ENCODE measurements at regions not wholly inside any gene's neighbourhood (a gene's known extent, or its start where the extent isn't known, plus 50 kb on each side); places are given as distances from the start of the nearest gene placed in this dataset.
"Not testable (repeated sequence)": the region's sequence is repeated elsewhere in the genome, so short reads cannot be mapped to it uniquely, and the experiment has no call there.

GRCh38 chr9:38153152-38153909 lies 84.3 kb upstream of the SHB start:
- DNase-seq, result no peak

GRCh38 chr9:38149647-38150046 lies 80.6 kb upstream of the SHB start:
- no peak for DNase-seq

GRCh38 chr9:38146844-38147243 lies 77.8 kb upstream of the SHB start:
- no peak for DNase-seq

- no peak for DNase-seq
Observed at GRCh38 chr9:38145526-38146053, 76.6 kb upstream of the SHB start.

GRCh38 chr9:38144421-38144820 lies 75.4 kb upstream of the SHB start:
- DNase-seq, result no peak

GRCh38 chr9:38141746-38142591 lies 72.9 kb upstream of the SHB start:
- DNase-seq, result no peak

GRCh38 chr9:38138276-38138675 lies 69.2 kb upstream of the SHB start:
- no peak for DNase-seq

- no peak for DNase-seq
Observed at GRCh38 chr9:38137342-38137741, 68.3 kb upstream of the SHB start.

- DNase-seq, result no peak
Observed at GRCh38 chr9:38136386-38136785, 67.4 kb upstream of the SHB start.

- no peak for DNase-seq
Observed at GRCh38 chr9:38134611-38135237, 65.7 kb upstream of the SHB start.

- DNase-seq, result no peak
Observed at GRCh38 chr9:38133595-38133994, 64.6 kb upstream of the SHB start.

GRCh38 chr9:38132956-38133355 lies 63.9 kb upstream of the SHB start:
- no peak for DNase-seq

- no peak for DNase-seq
Observed at GRCh38 chr9:38131729-38132128, 62.7 kb upstream of the SHB start.

GRCh38 chr9:38130724-38131123 lies 61.7 kb upstream of the SHB start:
- DNase-seq, result no peak

GRCh38 chr9:38129366-38129765 lies 60.3 kb upstream of the SHB start:
- DNase-seq, result no peak

GRCh38 chr9:38128752-38129270 lies 59.8 kb upstream of the SHB start:
- no peak for DNase-seq

GRCh38 chr9:38127271-38127839 lies 58.3 kb upstream of the SHB start:
- no peak for DNase-seq

GRCh38 chr9:38126730-38127129 lies 57.7 kb upstream of the SHB start:
- DNase-seq, result no peak

GRCh38 chr9:38125889-38126288 lies 56.9 kb upstream of the SHB start:
- no peak for DNase-seq

- not testable (repeated sequence) for DNase-seq
Observed at GRCh38 chr9:38123359-38123758, 54.3 kb upstream of the SHB start.

- no peak for DNase-seq
Observed at GRCh38 chr9:38120961-38121360, 51.9 kb upstream of the SHB start.

- DNase-seq, result no peak
Observed at GRCh38 chr9:38119560-38120236, 50.7 kb upstream of the SHB start.

Data from KG1 (cell line).